ENCODE measurements at regions not wholly inside any gene's neighbourhood (a gene's known extent, or its start where the extent isn't known, plus 50 kb on each side); places are given as distances from the start of the nearest gene placed in this dataset.
"Not testable (repeated sequence)": the region's sequence is repeated elsewhere in the genome, so short reads cannot be mapped to it uniquely, and the experiment has no call there.

GRCh38 chr2:226466589-226466988, 333.0 kb downstream of the IRS1 start:
- no peak for DNase-seq

- DNase-seq = no peak
Observed at GRCh38 chr2:226466124-226466523, 333.5 kb downstream of the IRS1 start.

- no peak for DNase-seq
Observed at GRCh38 chr2:226464380-226464779, 335.2 kb downstream of the IRS1 start.

- DNase-seq = no peak
Observed at GRCh38 chr2:226463154-226463553, 336.5 kb downstream of the IRS1 start.

- DNase-seq = no peak
Observed at GRCh38 chr2:226461981-226462380, 337.6 kb downstream of the IRS1 start.

- not testable (repeated sequence) for DNase-seq
Observed at GRCh38 chr2:226456144-226456543, 343.5 kb downstream of the IRS1 start.

- DNase-seq = no peak
Observed at GRCh38 chr2:226452768-226453167, 346.9 kb downstream of the IRS1 start.

GRCh38 chr2:226451486-226451885, 348.1 kb downstream of the IRS1 start:
- DNase-seq = no peak

GRCh38 chr2:226450141-226450540, 349.5 kb downstream of the IRS1 start:
- no peak for DNase-seq

- no peak for DNase-seq
Observed at GRCh38 chr2:226447338-226448300, 352.0 kb downstream of the IRS1 start.

- DNase-seq = no peak
Observed at GRCh38 chr2:226446406-226447001, 353.1 kb downstream of the IRS1 start.

GRCh38 chr2:226445216-226445861, 354.3 kb downstream of the IRS1 start:
- no peak for DNase-seq

- no peak for DNase-seq
Observed at GRCh38 chr2:226443112-226443511, 356.5 kb downstream of the IRS1 start.

GRCh38 chr2:226440127-226440918, 359.3 kb downstream of the IRS1 start:
- DNase-seq = no peak

- DNase-seq = no peak
Observed at GRCh38 chr2:226439337-226439736, 360.3 kb downstream of the IRS1 start.

GRCh38 chr2:226435146-226435545, 364.5 kb downstream of the IRS1 start:
- DNase-seq = no peak

- no peak for DNase-seq
Observed at GRCh38 chr2:226434702-226435101, 364.9 kb downstream of the IRS1 start.

GRCh38 chr2:226431288-226431948, 368.2 kb downstream of the IRS1 start:
- no peak for DNase-seq

- DNase-seq = no peak
Observed at GRCh38 chr2:226429476-226429875, 370.1 kb downstream of the IRS1 start.

GRCh38 chr2:226427538-226428307, 371.9 kb downstream of the IRS1 start:
- DNase-seq = no peak

GRCh38 chr2:226426292-226426736, 373.3 kb downstream of the IRS1 start:
- no peak for DNase-seq
